Left lung (tissue), 4 donors: ENCODE measurements at regions not wholly inside any gene's neighbourhood (a gene's known extent, or its start where the extent isn't known, plus 50 kb on each side); places are given as distances from the start of the nearest gene placed in this dataset.

ENCODE experiments used
- ATAC-seq: fragments of 200-7000 bp; cut with Tn5 transposase; one replicate; pipeline ENCODE4 v1.9.1; 2020; ENCODE audit warnings: moderate library complexity
- DNase-seq, 4 donors: peaks; one replicate each; pipeline ENCODE4 v3.0.0-alpha.2; 2013 to 2020
- H3K27ac ChIP-seq, 2 donors: fragments of 200-600 bp; sonication (generic) in 1 of 2; one replicate each; pipeline versions ENCODE4 v1.5.0 to v1.8.0; 2020 to 2021
- H3K27me3 ChIP-seq, 2 donors: fragments of 200-600 bp; sonication (generic) in 1 of 2; one replicate each; pipeline versions ENCODE4 v1.5.0 to v1.8.0; 2020 to 2021
- H3K36me3 ChIP-seq, 2 donors: fragments of 200-600 bp; sonication (generic) in 1 of 2; one replicate each; pipeline versions ENCODE4 v1.5.0 to v1.8.0; 2020 to 2021
- H3K4me1 ChIP-seq, 2 donors: fragments of 200-600 bp; one replicate each; pipeline ENCODE4 v1.8.0; 2021
- H3K4me3 ChIP-seq, 2 donors: fragments of 200-600 bp; sonication (generic) in 1 of 2; one replicate each; pipeline versions ENCODE4 v1.5.0 to v1.8.0; 2020 to 2021; ENCODE audit warnings: mild to moderate bottlenecking in 1 of 2
- H3K9me3 ChIP-seq, 2 donors: fragments of 200-600 bp; sonication (generic) in 1 of 2; one replicate each; pipeline versions ENCODE4 v1.5.0 to v1.8.0; 2020 to 2021
- intact Hi-C, 2 donors: fragments of 100-400 bp; cut with DNase I; formaldehyde crosslinking; loops; one replicate each; pipeline versions ENCODE4 v1.11.2 to v1.14.2; 2022
- TF ChIP-seq, protein P1 (sequence below), 2 donors: fragments of 200-600 bp; sonication (generic) in 1 of 2; IDR thresholded peaks; one replicate each; pipeline versions ENCODE4 v1.5.0 to v1.8.0; 2021; ENCODE audit warnings: antibody characterized with exemption in 2 of 2
- donor health status: DM: no; HTN: yes; CAD: no.
- donor health status: DM: no; HTN: no; CAD: no.

DNA sequence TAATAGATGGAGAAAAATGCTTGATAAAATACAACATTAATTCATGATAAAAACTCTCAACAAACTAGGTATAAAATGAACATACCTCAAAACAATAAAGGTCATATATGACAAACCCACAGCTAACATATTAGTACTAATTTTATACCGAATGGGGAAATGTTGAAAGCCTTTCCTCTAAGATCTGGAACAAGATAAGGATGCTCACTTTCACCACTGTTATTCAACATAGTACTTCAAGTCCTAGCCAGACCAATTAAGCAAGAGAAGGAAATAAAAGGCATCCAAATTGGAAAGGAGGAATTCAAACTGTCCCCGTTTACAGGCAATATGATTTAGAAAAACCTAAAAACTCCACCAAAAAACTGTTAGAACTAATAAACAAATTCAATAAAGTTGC lies 61.5 kb upstream of the CTIF start:
- no peak overlapping the region for H3K4me3 ChIP-seq
- ATAC-seq (no peak), DNase-seq (no peak)
- intact Hi-C loops, result loop anchor here in 1 of 2 donors (5.0 kb wide), 1 partner anchor 185 kb away; no protein-coding TSS in a partner anchor
- H3K27me3 ChIP-seq, result no peaks in the 10 kb centered on the region
- H3K9me3 ChIP-seq, result peaks cover 0 to 2% of the 10 kb centered on the region in 2 donors
- H3K4me1 ChIP-seq, result no peaks in the 10 kb centered on the region
- no peak overlapping the region for H3K27ac ChIP-seq
- no peaks in the 10 kb centered on the region for H3K36me3 ChIP-seq
- TF ChIP-seq, protein P1, sequence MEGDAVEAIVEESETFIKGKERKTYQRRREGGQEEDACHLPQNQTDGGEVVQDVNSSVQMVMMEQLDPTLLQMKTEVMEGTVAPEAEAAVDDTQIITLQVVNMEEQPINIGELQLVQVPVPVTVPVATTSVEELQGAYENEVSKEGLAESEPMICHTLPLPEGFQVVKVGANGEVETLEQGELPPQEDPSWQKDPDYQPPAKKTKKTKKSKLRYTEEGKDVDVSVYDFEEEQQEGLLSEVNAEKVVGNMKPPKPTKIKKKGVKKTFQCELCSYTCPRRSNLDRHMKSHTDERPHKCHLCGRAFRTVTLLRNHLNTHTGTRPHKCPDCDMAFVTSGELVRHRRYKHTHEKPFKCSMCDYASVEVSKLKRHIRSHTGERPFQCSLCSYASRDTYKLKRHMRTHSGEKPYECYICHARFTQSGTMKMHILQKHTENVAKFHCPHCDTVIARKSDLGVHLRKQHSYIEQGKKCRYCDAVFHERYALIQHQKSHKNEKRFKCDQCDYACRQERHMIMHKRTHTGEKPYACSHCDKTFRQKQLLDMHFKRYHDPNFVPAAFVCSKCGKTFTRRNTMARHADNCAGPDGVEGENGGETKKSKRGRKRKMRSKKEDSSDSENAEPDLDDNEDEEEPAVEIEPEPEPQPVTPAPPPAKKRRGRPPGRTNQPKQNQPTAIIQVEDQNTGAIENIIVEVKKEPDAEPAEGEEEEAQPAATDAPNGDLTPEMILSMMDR (IDR thresholded peaks at IDR 0.05), result no peak

DNA sequence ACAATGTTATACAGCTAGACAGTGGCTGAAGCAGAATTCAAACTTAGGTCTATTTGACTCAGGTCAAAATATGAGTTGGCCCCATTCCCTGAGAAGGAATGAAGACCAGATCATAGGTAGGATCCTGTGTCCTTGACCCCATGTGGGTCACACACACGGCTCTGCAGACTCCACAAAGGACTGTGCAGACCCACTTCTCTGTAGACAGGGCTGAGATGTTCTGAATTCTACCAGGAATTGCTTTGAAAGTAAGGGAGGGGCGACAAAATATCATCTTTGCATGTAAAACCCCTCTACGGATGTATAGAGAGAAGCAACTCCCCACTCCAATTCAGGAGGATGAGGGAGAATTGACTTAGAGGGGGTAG lies 62.3 kb upstream of the CTIF start:
- no peak for ATAC-seq
- Histone ChIP-seq H3K4me1 (no peaks in the 10 kb centered on the region), H3K36me3 (no peaks in the 10 kb centered on the region), H3K27ac (no peak overlapping the region), H3K4me3 (no peak overlapping the region), H3K27me3 (no peaks in the 10 kb centered on the region), H3K9me3 (peaks cover 0 to 2% of the 10 kb centered on the region in 2 donors)
- DNase-seq, result no peak
- intact Hi-C loops, result loop anchor here in 1 of 2 donors (5.0 kb wide), 1 partner anchor 186 kb away; no protein-coding TSS in a partner anchor
- TF ChIP-seq, protein P1 (IDR thresholded peaks at IDR 0.05), result no peak

DNA sequence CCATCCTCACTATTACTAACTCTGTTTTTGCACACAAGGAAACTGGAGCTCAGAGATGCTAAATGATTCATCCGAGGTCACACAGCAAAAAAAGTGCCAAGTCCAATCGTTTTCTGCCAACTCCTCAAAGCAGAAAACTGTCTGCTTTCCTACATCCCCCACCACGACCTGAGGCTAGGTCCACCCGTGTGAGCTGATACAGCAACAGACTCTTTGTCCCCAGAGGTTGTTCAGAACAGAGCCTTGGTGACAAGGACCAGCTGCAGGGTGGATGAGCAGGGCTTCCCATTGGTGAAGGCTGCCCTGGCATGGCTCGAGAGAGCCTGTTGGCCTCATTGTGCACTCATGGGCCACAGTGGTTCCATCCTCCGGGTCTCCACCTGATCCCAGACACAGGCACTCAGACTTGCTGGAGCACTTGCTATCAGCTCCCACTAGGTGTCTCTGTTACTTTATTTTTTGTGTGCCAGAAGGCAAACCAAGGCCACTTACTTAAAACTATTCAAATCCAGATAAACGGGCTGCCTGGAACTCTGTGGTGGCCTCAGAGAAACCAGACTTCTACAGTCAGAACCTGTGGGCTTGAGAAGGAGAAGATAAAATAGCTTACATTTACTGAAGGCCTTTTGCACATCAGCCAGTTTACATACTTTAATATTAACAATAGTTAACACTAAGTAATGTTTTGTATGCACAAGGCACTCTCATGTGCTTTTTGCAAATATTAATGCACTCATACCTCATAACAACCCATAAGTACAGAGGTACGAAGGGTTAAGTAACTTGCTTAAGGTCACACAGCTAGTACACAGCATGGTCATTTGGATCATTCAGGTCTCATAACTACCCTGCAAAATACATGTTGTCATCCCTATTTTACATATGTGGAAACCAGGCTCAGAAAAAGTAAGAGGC lies 62.9 kb upstream of the CTIF start:
- no peaks in the 10 kb centered on the region for H3K36me3 ChIP-seq
- H3K9me3 ChIP-seq, result peaks cover 0 to 2% of the 10 kb centered on the region in 2 donors
- H3K4me1 ChIP-seq, result no peaks in the 10 kb centered on the region
- peak; percentile 97 for ATAC-seq
- H3K27me3 ChIP-seq, result no peaks in the 10 kb centered on the region
- DNase-seq, result peak in 2 of 4 donors; percentile 57 to 80
- intact Hi-C loops, result loop anchor here in 1 of 2 donors (5.0 kb wide), 1 partner anchor 186 kb away; no protein-coding TSS in a partner anchor
- TF ChIP-seq, protein P1 (IDR thresholded peaks at IDR 0.05), result peak; percentile 82 to 84
- no peak overlapping the region for H3K27ac ChIP-seq
- H3K4me3 ChIP-seq, result no peak overlapping the region

DNA sequence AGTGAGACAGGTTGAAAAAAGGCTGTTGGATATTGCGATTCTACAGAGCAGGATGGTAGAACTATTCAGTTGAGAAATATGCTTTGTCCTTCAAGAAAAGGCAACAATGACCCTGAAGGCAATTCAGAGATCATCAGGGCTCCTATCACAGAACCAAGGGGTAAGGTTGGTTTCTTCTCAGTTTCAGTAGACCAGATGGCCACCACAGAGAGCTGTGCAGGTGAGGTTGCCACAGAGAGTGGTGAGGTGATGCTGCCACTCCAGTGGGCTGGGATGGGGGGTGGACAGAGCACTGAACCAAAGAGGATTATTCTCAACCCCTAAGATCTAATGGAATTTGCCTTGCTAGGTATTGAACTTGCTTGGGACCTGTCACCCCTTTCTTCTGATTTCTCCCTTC lies 64.6 kb upstream of the ZBTB7C start:
- TF ChIP-seq, protein P1 (IDR thresholded peaks at IDR 0.05), result no peak
- Histone ChIP-seq H3K36me3 (no peaks in the 10 kb centered on the region), H3K9me3 (peaks cover 0 to 2% of the 10 kb centered on the region in 2 donors), H3K27ac (no peak overlapping the region), H3K4me3 (no peak overlapping the region), H3K27me3 (no peaks in the 10 kb centered on the region), H3K4me1 (no peaks in the 10 kb centered on the region)
- no peak for ATAC-seq
- DNase-seq, result no peak
- intact Hi-C loops, result no loop called here

DNA sequence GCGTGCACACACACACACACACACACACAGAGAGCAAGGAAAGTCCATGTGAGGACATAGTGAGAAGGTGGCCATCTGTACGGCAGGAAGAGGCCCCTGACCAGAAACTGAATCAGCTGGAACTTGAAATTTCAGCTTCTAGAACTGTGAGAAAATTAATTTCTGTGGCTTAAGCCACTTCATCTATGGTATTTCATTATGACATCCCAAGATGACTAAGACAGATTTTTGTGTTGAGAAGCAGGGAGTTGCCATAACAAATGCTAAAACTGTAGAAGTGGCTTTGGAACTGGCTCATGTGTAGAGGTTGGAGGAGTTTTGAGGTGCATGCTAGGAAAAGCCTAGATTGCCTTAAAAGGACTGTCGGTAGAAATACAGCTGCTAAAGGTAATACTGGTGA lies 63.4 kb upstream of the ZBTB7C start:
- no peaks in the 10 kb centered on the region for H3K9me3 ChIP-seq
- H3K4me3 ChIP-seq, result no peak overlapping the region
- no peak overlapping the region for H3K27ac ChIP-seq
- H3K4me1 ChIP-seq, result no peaks in the 10 kb centered on the region
- ATAC-seq, result no peak
- H3K27me3 ChIP-seq, result no peaks in the 10 kb centered on the region
- intact Hi-C loops, result no loop called here
- TF ChIP-seq, protein P1 (IDR thresholded peaks at IDR 0.05), result no peak
- DNase-seq, result no peak
- no peaks in the 10 kb centered on the region for H3K36me3 ChIP-seq
